ENCODE measurements at regions not wholly inside any gene's neighbourhood (a gene's known extent, or its start where the extent isn't known, plus 50 kb on each side); places are given as distances from the start of the nearest gene placed in this dataset.
A peak's percentile ranks its signal among the peaks of the same experiment; 100 is the strongest.

GRCh38 chr2:200748779-200749178, 62.9 kb upstream of the BZW1 start:
- Histone ChIP-seq H3K27me3 (ENCODE audit: control insufficient read depth in 4 of 4, insufficient read depth in 4 of 4, low read length in 3 of 4) (no peaks in the 10 kb centered on the region), H3K36me3 (ENCODE audit: control insufficient read depth in 4 of 4, insufficient read depth in 3 of 4, low read depth in 1 of 4, low read length in 3 of 4) (no peaks in the 10 kb centered on the region), H3K9me3 (ENCODE audit: control insufficient read depth in 4 of 4, low read length in 3 of 4) (no peaks in the 10 kb centered on the region), H3K9ac (ENCODE audit: low read depth in 1 of 2, low read length in 2 of 2) (no peak overlapping the region), H3K27ac (ENCODE audit: low read depth in 1 of 2, low read length in 2 of 2) (peak overlapping the region; percentile 94 to 97), H3K4me1 (ENCODE audit: control insufficient read depth in 4 of 4, insufficient read depth in 4 of 4, low read length in 3 of 4) (peaks cover 13 to 35% (median 22%) of the 10 kb centered on the region in 4 donors), H3K4me3 (ENCODE audit: low read depth in 1 of 3, low read length in 3 of 3) (no peak overlapping the region)
- WGBS, result 44% methylated on average over 4 of the region's 4 CpGs
- no peak for TF ChIP-seq FOXA1 (IDR thresholded peaks at IDR 0.05)
- no peak for TF ChIP-seq TAF1 (conservative IDR thresholded peaks at IDR 0.05)
- TF ChIP-seq, protein P1, sequence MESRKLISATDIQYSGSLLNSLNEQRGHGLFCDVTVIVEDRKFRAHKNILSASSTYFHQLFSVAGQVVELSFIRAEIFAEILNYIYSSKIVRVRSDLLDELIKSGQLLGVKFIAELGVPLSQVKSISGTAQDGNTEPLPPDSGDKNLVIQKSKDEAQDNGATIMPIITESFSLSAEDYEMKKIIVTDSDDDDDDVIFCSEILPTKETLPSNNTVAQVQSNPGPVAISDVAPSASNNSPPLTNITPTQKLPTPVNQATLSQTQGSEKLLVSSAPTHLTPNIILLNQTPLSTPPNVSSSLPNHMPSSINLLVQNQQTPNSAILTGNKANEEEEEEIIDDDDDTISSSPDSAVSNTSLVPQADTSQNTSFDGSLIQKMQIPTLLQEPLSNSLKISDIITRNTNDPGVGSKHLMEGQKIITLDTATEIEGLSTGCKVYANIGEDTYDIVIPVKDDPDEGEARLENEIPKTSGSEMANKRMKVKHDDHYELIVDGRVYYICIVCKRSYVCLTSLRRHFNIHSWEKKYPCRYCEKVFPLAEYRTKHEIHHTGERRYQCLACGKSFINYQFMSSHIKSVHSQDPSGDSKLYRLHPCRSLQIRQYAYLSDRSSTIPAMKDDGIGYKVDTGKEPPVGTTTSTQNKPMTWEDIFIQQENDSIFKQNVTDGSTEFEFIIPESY (IDR thresholded peaks at IDR 0.05), result no peak
- peak; percentile 71 for TF ChIP-seq YY1 (IDR thresholded peaks at IDR 0.05)
- TF ChIP-seq EGR1 (IDR thresholded peaks at IDR 0.05; ENCODE audit: low read depth in 2 of 2), result no peak
- peak; percentile 43 to 78 for TF ChIP-seq RXRA (IDR thresholded peaks at IDR 0.05)
- TF ChIP-seq NR2F2 (IDR thresholded peaks at IDR 0.05), result no peak
- TF ChIP-seq, protein P2, sequence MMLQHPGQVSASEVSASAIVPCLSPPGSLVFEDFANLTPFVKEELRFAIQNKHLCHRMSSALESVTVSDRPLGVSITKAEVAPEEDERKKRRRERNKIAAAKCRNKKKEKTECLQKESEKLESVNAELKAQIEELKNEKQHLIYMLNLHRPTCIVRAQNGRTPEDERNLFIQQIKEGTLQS (IDR thresholded peaks at IDR 0.05), result peak; percentile 50
- TF ChIP-seq FOXA2 (IDR thresholded peaks at IDR 0.05), result no peak
- peak in 1 of 2 donors; percentile 62 for TF ChIP-seq JUND (IDR thresholded peaks at IDR 0.05)
- no peak for TF ChIP-seq MAX (IDR thresholded peaks at IDR 0.05)
- no peak for TF ChIP-seq SP1 (IDR thresholded peaks at IDR 0.05)
- peak in 1 of 2 donors; percentile 46 for TF ChIP-seq HNF4A (conservative IDR thresholded peaks at IDR 0.05)
- TF ChIP-seq CTCF (IDR thresholded peaks at IDR 0.05; ENCODE audit: low read depth, low read length, missing input control), result no peak
- TF ChIP-seq RAD21 (IDR thresholded peaks at IDR 0.05), result no peak
- TF ChIP-seq GABPA (IDR thresholded peaks at IDR 0.05 in 1 of 2, conservative IDR thresholded peaks at IDR 0.05 in 1 of 2), result no peak
- no peak for TF ChIP-seq REST (IDR thresholded peaks at IDR 0.05)
- TF ChIP-seq HNF4G (IDR thresholded peaks at IDR 0.05), result no peak
- DNase-seq (ENCODE audit: low spot score), result no peak

Data from liver (tissue), 8 donors.